ENCODE measurements at regions not wholly inside any gene's neighbourhood (a gene's known extent, or its start where the extent isn't known, plus 50 kb on each side); places are given as distances from the start of the nearest gene placed in this dataset.

- Histone ChIP-seq H3K9me1 (ENCODE audit: control insufficient read depth, extremely low read depth, insufficient read depth, low read length) (no peaks in the 10 kb centered on the region), H3K4me1 (ENCODE audit: control insufficient read depth, extremely low read depth, insufficient read depth, low read length) (peaks cover 15% of the 10 kb centered on the region), H3K4me2 (ENCODE audit: control insufficient read depth, extremely low read depth, insufficient read depth, low read depth, low read length) (no peak overlapping the region), H3K27me3 (ENCODE audit: control insufficient read depth, extremely low read depth, insufficient read depth, low read length) (no peaks in the 10 kb centered on the region), H2AFZ (ENCODE audit: control insufficient read depth, low read length) (no peak overlapping the region), H3K9ac (ENCODE audit: control insufficient read depth, extremely low read depth, insufficient read depth, low read length) (no peak overlapping the region), H3K4me3 (ENCODE audit: control insufficient read depth in 2 of 3, extremely low read depth in 1 of 3, insufficient read depth in 2 of 3, low read depth in 1 of 3, low read length in 3 of 3) (no peak overlapping the region), H3K27ac (ENCODE audit: control insufficient read depth, insufficient read depth, low read length) (no peak overlapping the region), H3K79me2 (ENCODE audit: control insufficient read depth, insufficient read depth, low read length) (no peaks in the 10 kb centered on the region), H3K9me3 (ENCODE audit: control insufficient read depth, low read depth, low read length) (no peaks in the 10 kb centered on the region), H3K36me3 (ENCODE audit: control insufficient read depth in 2 of 2, extremely low read depth in 1 of 2, insufficient read depth in 2 of 2, low read length in 2 of 2) (no peaks in the 10 kb centered on the region), H4K20me1 (ENCODE audit: control insufficient read depth, extremely low read depth, insufficient read depth, low read length) (no peaks in the 10 kb centered on the region)
- DNase-seq (ENCODE audit: low read depth, low spot score) (no peak), FAIRE-seq (no peak)
- dilution Hi-C loops (cut with MboI; ENCODE audit: extremely low pct_ligation_motif_present, low sequenced_read_pairs), result no loop called here
- TF ChIP-seq CTCF (optimal IDR thresholded peaks at IDR 0.05 in 1 of 3, IDR thresholded peaks at IDR 0.05 in 1 of 3, conservative IDR thresholded peaks at IDR 0.05 in 1 of 3; ENCODE audit: extremely low read depth in 1 of 3, insufficient read depth in 2 of 3, low read length in 3 of 3) (no peak), EZH2 (IDR thresholded peaks at IDR 0.05; ENCODE audit: low read length) (no peak)
Measured at GRCh38 chr2:160694221-160694620, 200.6 kb upstream of the RBMS1 start.

GRCh38 chr2:160694631-160695030 is 201.0 kb upstream of the RBMS1 start:
- Histone ChIP-seq H4K20me1 (ENCODE audit: control insufficient read depth, extremely low read depth, insufficient read depth, low read length) (no peaks in the 10 kb centered on the region), H3K36me3 (ENCODE audit: control insufficient read depth in 2 of 2, extremely low read depth in 1 of 2, insufficient read depth in 2 of 2, low read length in 2 of 2) (no peaks in the 10 kb centered on the region), H3K4me2 (ENCODE audit: control insufficient read depth, extremely low read depth, insufficient read depth, low read depth, low read length) (no peak overlapping the region), H2AFZ (ENCODE audit: control insufficient read depth, low read length) (no peak overlapping the region), H3K27me3 (ENCODE audit: control insufficient read depth, extremely low read depth, insufficient read depth, low read length) (no peaks in the 10 kb centered on the region), H3K4me3 (ENCODE audit: control insufficient read depth in 2 of 3, extremely low read depth in 1 of 3, insufficient read depth in 2 of 3, low read depth in 1 of 3, low read length in 3 of 3) (no peak overlapping the region), H3K9me3 (ENCODE audit: control insufficient read depth, low read depth, low read length) (no peaks in the 10 kb centered on the region), H3K27ac (ENCODE audit: control insufficient read depth, insufficient read depth, low read length) (no peak overlapping the region), H3K79me2 (ENCODE audit: control insufficient read depth, insufficient read depth, low read length) (no peaks in the 10 kb centered on the region), H3K9me1 (ENCODE audit: control insufficient read depth, extremely low read depth, insufficient read depth, low read length) (no peaks in the 10 kb centered on the region), H3K4me1 (ENCODE audit: control insufficient read depth, extremely low read depth, insufficient read depth, low read length) (peaks cover 15% of the 10 kb centered on the region), H3K9ac (ENCODE audit: control insufficient read depth, extremely low read depth, insufficient read depth, low read length) (no peak overlapping the region)
- dilution Hi-C loops (cut with MboI; ENCODE audit: extremely low pct_ligation_motif_present, low sequenced_read_pairs), result no loop called here
- DNase-seq (ENCODE audit: low read depth, low spot score) (no peak), FAIRE-seq (no peak)
- TF ChIP-seq EZH2 (IDR thresholded peaks at IDR 0.05; ENCODE audit: low read length), result no peak
- no peak for TF ChIP-seq CTCF (optimal IDR thresholded peaks at IDR 0.05 in 1 of 3, IDR thresholded peaks at IDR 0.05 in 1 of 3, conservative IDR thresholded peaks at IDR 0.05 in 1 of 3; ENCODE audit: extremely low read depth in 1 of 3, insufficient read depth in 2 of 3, low read length in 3 of 3)

Measured in keratinocyte (primary cell).